ENCODE measurements at regions not wholly inside any gene's neighbourhood (a gene's known extent, or its start where the extent isn't known, plus 50 kb on each side); places are given as distances from the start of the nearest gene placed in this dataset.
"Not testable (repeated sequence)": the region's sequence is repeated elsewhere in the genome, so short reads cannot be mapped to it uniquely, and the experiment has no call there.

DNA sequence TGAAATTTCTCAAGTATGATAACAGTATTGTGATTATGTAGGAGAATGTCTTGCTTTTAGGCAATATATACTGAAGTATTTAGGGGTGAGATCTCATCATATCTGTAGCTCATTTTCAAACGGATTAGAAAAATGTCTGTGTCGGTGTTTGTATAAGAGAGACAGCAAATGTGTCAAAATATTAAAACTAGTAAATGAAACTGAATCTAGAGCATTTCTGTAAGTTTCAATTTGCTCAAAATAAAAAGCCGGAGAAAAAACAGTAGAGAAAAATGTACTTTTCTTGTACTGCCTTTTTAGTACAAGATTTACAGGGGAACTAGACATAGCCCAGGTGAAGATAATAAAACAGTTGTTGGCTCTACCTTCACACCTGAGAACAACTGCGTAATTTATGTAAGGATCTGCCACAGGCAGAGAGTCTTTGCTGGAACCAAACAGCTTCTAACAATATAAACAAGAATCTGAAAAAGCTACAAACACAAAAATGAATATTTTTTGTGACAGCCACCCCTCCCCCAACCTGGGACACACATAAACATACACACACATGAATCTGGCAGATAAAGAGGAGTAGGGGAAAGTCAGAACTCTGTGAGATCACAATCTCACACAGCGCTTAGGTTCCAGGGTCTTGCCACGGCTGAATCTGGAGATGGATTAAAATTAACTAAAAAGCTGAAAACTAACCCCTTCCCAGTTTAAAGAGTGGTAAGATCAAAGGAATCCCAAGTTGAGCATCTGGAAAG lies 153.3 kb downstream of the AVL9 start:
- TF ChIP-seq, protein P1, sequence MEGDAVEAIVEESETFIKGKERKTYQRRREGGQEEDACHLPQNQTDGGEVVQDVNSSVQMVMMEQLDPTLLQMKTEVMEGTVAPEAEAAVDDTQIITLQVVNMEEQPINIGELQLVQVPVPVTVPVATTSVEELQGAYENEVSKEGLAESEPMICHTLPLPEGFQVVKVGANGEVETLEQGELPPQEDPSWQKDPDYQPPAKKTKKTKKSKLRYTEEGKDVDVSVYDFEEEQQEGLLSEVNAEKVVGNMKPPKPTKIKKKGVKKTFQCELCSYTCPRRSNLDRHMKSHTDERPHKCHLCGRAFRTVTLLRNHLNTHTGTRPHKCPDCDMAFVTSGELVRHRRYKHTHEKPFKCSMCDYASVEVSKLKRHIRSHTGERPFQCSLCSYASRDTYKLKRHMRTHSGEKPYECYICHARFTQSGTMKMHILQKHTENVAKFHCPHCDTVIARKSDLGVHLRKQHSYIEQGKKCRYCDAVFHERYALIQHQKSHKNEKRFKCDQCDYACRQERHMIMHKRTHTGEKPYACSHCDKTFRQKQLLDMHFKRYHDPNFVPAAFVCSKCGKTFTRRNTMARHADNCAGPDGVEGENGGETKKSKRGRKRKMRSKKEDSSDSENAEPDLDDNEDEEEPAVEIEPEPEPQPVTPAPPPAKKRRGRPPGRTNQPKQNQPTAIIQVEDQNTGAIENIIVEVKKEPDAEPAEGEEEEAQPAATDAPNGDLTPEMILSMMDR (IDR thresholded peaks at IDR 0.05): no peak
- no peak for ATAC-seq (ENCODE audit: insufficient number of reproducible peaks, low FRiP score, low read depth)
- no peaks in the 10 kb centered on the region for H3K9me3 ChIP-seq
- H3K27me3 ChIP-seq (replicated peaks; ENCODE audit: insufficient read depth): no peaks in the 10 kb centered on the region
- no peaks in the 10 kb centered on the region for H3K4me1 ChIP-seq (ENCODE audit: control insufficient read depth in 1 of 2, low read depth in 2 of 2)
- DNase-seq (ENCODE audit: low spot score): no peak
- H3K27ac ChIP-seq: no peak overlapping the region
- H3K4me3 ChIP-seq: no peak overlapping the region
- no peaks in the 10 kb centered on the region for H3K36me3 ChIP-seq

DNA sequence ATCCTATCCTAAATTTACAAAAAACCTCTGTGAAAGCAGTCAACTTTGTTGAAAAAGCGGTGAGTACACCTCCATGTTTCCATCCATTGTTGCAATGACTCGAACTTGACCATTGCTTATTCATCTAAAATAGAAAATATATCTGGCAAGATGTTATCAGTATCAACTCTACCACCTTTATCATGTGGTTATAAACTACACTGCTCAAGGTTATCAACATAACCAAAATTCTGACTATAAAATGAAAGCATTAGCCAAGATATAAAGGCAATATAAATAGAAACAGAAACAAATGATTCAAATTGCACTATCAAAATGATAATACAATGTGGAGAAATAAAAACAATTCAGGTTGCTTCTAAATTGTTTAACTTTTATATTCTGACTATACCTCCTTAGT lies 150.0 kb downstream of the AVL9 start:
- not testable (repeated sequence) for H3K27ac ChIP-seq; H3K9me3 ChIP-seq; H3K4me3 ChIP-seq; H3K27me3 ChIP-seq (replicated peaks; ENCODE audit: insufficient read depth); DNase-seq (ENCODE audit: low spot score); H3K36me3 ChIP-seq; H3K4me1 ChIP-seq (ENCODE audit: control insufficient read depth in 1 of 2, low read depth in 2 of 2); ATAC-seq (ENCODE audit: insufficient number of reproducible peaks, low FRiP score, low read depth)

DNA sequence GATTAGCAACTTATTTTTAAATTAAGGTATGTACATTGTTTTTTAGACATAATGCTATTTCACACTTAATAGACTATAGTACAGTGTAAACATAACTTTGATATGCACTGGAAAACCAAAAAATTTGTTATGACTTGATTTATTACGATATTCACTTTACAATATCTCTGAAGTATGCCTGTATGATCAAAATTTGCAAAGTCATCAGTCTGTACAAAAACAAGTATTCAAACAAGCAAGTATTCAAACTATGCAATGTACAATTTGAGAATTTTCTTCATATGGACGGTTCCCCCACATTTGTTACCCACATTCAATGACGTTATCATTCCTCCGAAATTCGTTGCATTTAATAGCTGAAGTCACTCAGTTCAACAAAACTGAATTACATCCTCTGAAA lies 147.9 kb downstream of the AVL9 start:
- no peak for DNase-seq (ENCODE audit: low spot score)
- H3K27ac ChIP-seq: no peak overlapping the region
- TF ChIP-seq, protein P1 (IDR thresholded peaks at IDR 0.05): no peak
- H3K9me3 ChIP-seq: no peaks in the 10 kb centered on the region
- H3K4me1 ChIP-seq (ENCODE audit: control insufficient read depth in 1 of 2, low read depth in 2 of 2): no peaks in the 10 kb centered on the region
- no peaks in the 10 kb centered on the region for H3K36me3 ChIP-seq
- no peak overlapping the region for H3K4me3 ChIP-seq
- H3K27me3 ChIP-seq (replicated peaks; ENCODE audit: insufficient read depth): no peaks in the 10 kb centered on the region
- no peak for ATAC-seq (ENCODE audit: insufficient number of reproducible peaks, low FRiP score, low read depth)

DNA sequence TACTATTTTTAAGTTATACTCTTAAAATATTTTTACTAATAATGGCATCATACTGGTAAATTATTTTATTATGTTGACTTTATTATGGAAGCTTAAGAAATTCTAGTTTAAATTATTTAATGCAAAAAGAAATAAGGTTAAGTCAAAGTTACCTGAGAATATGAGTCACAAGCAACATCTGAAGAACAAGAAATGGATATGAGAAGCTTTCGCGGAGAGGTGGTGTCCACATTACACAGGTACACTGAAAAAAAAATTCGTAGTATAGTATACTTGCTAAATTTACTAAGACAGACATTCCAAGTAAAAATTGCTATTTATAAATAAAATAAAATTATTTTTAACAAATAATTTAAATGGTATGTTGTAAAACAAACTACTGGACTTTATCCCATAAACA lies 143.8 kb downstream of the AVL9 start:
- ATAC-seq (ENCODE audit: insufficient number of reproducible peaks, low FRiP score, low read depth): no peak
- TF ChIP-seq, protein P1 (IDR thresholded peaks at IDR 0.05): no peak

DNA sequence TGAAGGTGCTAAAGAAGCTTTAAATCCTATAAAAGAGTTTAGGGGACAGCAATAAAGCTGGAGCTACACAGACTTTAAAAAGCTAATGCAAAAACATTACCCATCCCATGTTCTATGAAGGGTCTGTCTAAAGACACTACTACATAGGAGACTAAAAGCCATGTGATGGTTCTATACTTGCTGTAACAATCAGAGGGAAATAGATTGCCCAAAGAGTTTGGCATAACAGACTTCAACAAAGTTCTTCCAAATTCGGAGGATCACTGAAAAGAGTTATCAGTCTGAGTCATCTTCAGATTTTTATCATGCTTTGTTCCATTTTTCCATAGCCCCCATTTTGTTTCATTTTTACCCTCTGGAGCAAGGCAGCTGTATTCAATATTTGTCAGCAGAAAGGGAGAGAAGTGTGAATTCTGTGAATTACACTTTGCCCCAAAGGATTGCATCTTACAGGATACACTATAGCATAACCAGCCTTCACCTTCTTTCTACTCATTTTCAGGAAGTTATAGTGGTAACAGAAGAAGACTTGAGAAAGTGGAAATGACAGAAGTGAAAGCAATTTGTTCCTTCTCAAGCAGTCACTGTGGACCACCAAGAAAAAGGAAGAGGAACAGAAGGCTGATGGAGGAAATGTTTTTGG lies 143.3 kb downstream of the AVL9 start:
- H3K4me3 ChIP-seq; H3K27me3 ChIP-seq (replicated peaks; ENCODE audit: insufficient read depth); ATAC-seq (ENCODE audit: insufficient number of reproducible peaks, low FRiP score, low read depth); H3K4me1 ChIP-seq (ENCODE audit: control insufficient read depth in 1 of 2, low read depth in 2 of 2); H3K27ac ChIP-seq; H3K9me3 ChIP-seq; H3K36me3 ChIP-seq; DNase-seq (ENCODE audit: low spot score): not testable (repeated sequence)

More for the DNA sequence above, 143.8 kb downstream of the AVL9 start:
- no peaks in the 10 kb centered on the region for H3K36me3 ChIP-seq
- no peak overlapping the region for H3K27ac ChIP-seq
- no peaks in the 10 kb centered on the region for H3K4me1 ChIP-seq (ENCODE audit: control insufficient read depth in 1 of 2, low read depth in 2 of 2)
- no peaks in the 10 kb centered on the region for H3K27me3 ChIP-seq (replicated peaks; ENCODE audit: insufficient read depth)
- DNase-seq (ENCODE audit: low spot score): no peak
- H3K9me3 ChIP-seq: no peaks in the 10 kb centered on the region
- H3K4me3 ChIP-seq: no peak overlapping the region

Data from thoracic aorta (tissue), 2 donors.